Mesendoderm (in vitro differentiated cells): ENCODE measurements at regions not wholly inside any gene's neighbourhood (a gene's known extent, or its start where the extent isn't known, plus 50 kb on each side); places are given as distances from the start of the nearest gene placed in this dataset.

Source experiments
- DNase-seq: peaks from one replicate; pipeline ENCODE4 v3.0.0; 2013
- H2AK5ac ChIP-seq: 2 replicates; pipeline ENCODE4 v1.6.1; 2013; ENCODE audit warnings: low read length, inconsistent platforms
- H2BK120ac ChIP-seq: 2 replicates; pipeline ENCODE4 v1.6.1; 2013; ENCODE audit warnings: low read depth, mild to moderate bottlenecking, low read length, moderate library complexity, mixed read lengths
- H2BK15ac ChIP-seq: replicated peaks from 2 replicates; pipeline ENCODE4 v1.6.1; 2013; ENCODE audit warnings: low read depth, mild to moderate bottlenecking, moderate library complexity
- H2BK5ac ChIP-seq: 2 replicates; pipeline ENCODE4 v1.6.1; 2013; ENCODE audit warnings: low read length, inconsistent platforms
- H3K18ac ChIP-seq: 2 replicates; pipeline ENCODE4 v1.6.1; 2013; ENCODE audit warnings: mild to moderate bottlenecking, low read length, mixed read lengths
- H3K23ac ChIP-seq: one replicate; pipeline ENCODE4 v1.6.1; 2013; ENCODE audit warnings: low read length
- H3K27ac ChIP-seq: 2 replicates; pipeline ENCODE4 v1.5.1; 2013; ENCODE audit warnings: low read depth, mild to moderate bottlenecking, inconsistent platforms, low read length, moderate library complexity
- H3K27me3 ChIP-seq: 2 replicates; pipeline ENCODE4 v1.6.1; 2013; ENCODE audit warnings: low read length, control low read depth, mild to moderate bottlenecking, inconsistent platforms; ENCODE audit not compliant: insufficient read depth, poor library complexity
- H3K36me3 ChIP-seq: 2 replicates; pipeline ENCODE4 v1.6.1; 2013; ENCODE audit warnings: low read length, inconsistent platforms; ENCODE audit not compliant: control insufficient read depth, insufficient read depth
- H3K4ac ChIP-seq: one replicate; pipeline ENCODE4 v1.6.1; 2013; ENCODE audit warnings: low read depth, mild to moderate bottlenecking, low read length, moderate library complexity
- H3K4me1 ChIP-seq: 2 replicates; pipeline ENCODE4 v1.6.1; 2013; ENCODE audit warnings: low read depth, low read length, inconsistent platforms; ENCODE audit not compliant: control insufficient read depth
- H3K4me2 ChIP-seq: 2 replicates; pipeline ENCODE4 v1.6.1; 2013; ENCODE audit warnings: low read length
- H3K4me3 ChIP-seq: 2 replicates; pipeline ENCODE4 v1.5.1; 2013; ENCODE audit warnings: mild to moderate bottlenecking, low read length
- H3K56ac ChIP-seq: one replicate; pipeline ENCODE4 v1.6.1; 2013; ENCODE audit warnings: low read length
- H3K79me1 ChIP-seq: 2 replicates; pipeline ENCODE4 v1.6.1; 2013; ENCODE audit warnings: low read length, inconsistent platforms
- H3K79me2 ChIP-seq: 2 replicates; pipeline ENCODE4 v1.6.1; 2013; ENCODE audit warnings: mild to moderate bottlenecking, low read length; ENCODE audit not compliant: control insufficient read depth, insufficient read depth
- H3K9ac ChIP-seq: 2 replicates; pipeline ENCODE4 v1.6.1; 2013; ENCODE audit warnings: low read length, inconsistent platforms
- H4K5ac ChIP-seq: one replicate; pipeline ENCODE4 v1.6.1; 2013; ENCODE audit warnings: low read length
- H4K8ac ChIP-seq: one replicate; pipeline ENCODE4 v1.6.1; 2013; ENCODE audit warnings: low read depth, mild to moderate bottlenecking, control low read depth, low read length, moderate library complexity
- WGBS: extraction: QIAGEN DNeasy Blood & Tissue Kit; methylation state at CpG from one replicate; pipeline ENCODE4 v1.1.7; 2013; ENCODE audit warnings: low lambda C conversion rate, missing lambda C conversion rate; ENCODE audit not compliant: insufficient coverage; ENCODE audit errors: extremely low coverage; 5-methylcytosine and 5-hydroxymethylcytosine counted together

DNA sequence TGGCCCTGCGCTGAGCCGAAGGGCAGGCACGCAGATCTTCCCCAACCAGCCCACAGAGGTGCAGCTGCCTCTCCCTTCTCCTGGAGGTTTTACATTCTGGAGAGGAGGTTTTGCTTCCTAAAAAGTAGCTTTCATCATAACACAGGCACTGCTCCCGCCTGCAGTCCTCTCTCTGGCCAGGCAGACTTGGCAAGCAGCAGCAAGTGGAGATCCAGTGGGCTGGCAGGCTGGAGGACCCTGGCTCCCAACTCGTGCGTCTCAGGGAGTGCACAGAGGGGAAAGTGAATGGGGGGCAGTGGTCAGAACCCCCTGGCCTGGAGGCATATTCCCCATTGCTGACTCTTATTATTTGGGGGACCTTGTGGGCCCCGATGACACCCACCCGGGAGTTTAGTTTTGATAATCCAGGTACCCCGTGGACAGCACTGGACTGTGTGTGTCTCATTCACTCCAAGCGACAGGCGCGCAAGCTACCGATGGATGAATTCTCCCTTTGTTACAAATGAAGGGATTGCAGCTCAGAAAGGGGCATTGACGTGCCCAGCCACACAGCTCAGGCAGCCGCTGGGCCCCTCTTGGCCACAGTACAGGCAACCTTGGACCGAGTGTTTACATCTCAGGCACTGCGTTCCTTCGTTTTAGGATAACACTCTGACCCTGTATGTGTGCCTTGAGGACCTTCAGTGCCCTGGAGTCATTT, 1223.9 kb downstream of the BRD1 start:
- WGBS: no CpG with 5 or more reads among the region's 18 CpGs

DNA sequence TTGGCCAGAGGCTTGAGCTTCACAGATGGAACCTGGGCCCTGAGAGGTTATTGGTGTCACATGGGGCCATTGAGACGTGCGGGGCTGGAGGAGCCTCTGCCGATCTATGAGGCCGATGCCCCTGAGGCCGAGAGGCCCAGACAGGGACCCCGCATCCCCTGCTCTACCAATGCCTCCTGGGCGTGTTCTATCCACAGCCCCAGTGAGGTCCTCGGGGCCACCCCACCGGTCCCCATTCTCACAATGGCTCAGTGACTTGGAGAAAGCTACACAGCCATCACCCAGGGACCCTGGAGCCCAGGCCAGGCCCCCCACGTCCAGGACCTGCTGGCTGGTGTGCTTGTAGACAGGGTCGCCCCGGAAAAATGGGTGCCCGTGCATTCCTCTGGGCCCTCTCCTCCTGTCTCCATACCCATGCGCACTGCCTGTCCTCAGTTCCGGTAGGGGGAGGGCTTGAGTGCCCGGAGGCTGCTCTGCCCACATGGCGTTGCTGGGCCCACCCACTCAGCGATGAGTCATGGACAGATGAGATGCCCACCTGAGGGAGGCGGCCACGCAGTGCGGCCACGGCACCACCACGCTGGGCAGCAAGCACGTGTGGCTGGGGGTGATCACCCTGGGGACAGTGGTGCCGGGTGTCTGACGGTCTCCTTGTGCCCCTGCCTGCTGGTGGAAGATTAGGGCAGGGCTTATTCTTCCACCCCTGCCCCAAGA, 1224.7 kb downstream of the BRD1 start:
- Histone ChIP-seq H3K79me1 (peaks cover 11% of the 10 kb centered on the region), H3K79me2 (peaks cover 5% of the 10 kb centered on the region), H3K27ac (no peak overlapping the region), H2BK120ac (no peak overlapping the region), H3K4ac (no peak overlapping the region), H3K4me2 (no peak overlapping the region), H3K23ac (no peak overlapping the region), H2BK5ac (no peak overlapping the region), H4K5ac (no peak overlapping the region), H3K18ac (no peak overlapping the region), H2BK15ac (no peak overlapping the region), H3K4me1 (no peaks in the 10 kb centered on the region), H2AK5ac (no peak overlapping the region), H3K36me3 (no peaks in the 10 kb centered on the region), H3K56ac (no peak overlapping the region), H3K9ac (no peak overlapping the region), H3K27me3 (no peaks in the 10 kb centered on the region), H4K8ac (no peak overlapping the region), H3K4me3 (no peak overlapping the region)
- DNase-seq: no peak
- no CpG with 5 or more reads among the region's 26 CpGs for WGBS

More for the DNA sequence above, 1223.9 kb downstream of the BRD1 start:
- Histone ChIP-seq H3K79me1 (peaks cover 11% of the 10 kb centered on the region), H3K27me3 (no peaks in the 10 kb centered on the region), H3K4me3 (no peak overlapping the region), H3K4me1 (no peaks in the 10 kb centered on the region), H3K56ac (no peak overlapping the region), H3K4me2 (no peak overlapping the region), H3K27ac (no peak overlapping the region), H3K79me2 (peaks cover 5% of the 10 kb centered on the region), H2BK5ac (no peak overlapping the region), H2AK5ac (no peak overlapping the region), H2BK15ac (no peak overlapping the region), H3K9ac (no peak overlapping the region), H3K18ac (no peak overlapping the region), H3K4ac (no peak overlapping the region), H3K23ac (no peak overlapping the region), H4K5ac (no peak overlapping the region), H4K8ac (no peak overlapping the region), H3K36me3 (no peaks in the 10 kb centered on the region), H2BK120ac (no peak overlapping the region)
- no peak for DNase-seq

DNA sequence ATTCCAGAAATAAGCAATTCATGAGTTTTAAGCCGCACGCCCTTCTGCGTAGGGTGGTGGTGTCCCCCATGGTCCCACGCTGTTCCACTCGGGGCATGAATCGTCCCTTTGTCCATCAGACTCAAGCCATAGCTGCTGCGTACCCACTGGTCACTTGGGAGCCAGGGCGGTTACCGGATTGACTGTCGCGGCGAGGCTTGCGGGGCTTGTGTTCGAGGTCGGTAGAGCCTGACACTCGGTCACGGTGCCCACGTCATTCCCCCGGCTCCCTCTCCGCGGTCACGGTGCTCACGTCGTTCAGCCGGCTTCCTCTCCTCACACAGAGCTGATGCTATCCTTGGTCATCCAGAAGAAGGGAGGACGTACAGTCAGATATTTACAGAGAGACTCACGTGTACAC, 1227.0 kb downstream of the BRD1 start:
- Histone ChIP-seq H3K36me3 (no peaks in the 10 kb centered on the region), H3K56ac (no peak overlapping the region), H4K5ac (no peak overlapping the region), H3K27ac (no peak overlapping the region), H2BK120ac (no peak overlapping the region), H4K8ac (no peak overlapping the region), H3K9ac (no peak overlapping the region), H3K4ac (no peak overlapping the region), H3K79me1 (peaks cover 9% of the 10 kb centered on the region), H3K27me3 (no peaks in the 10 kb centered on the region), H3K79me2 (peaks cover 5% of the 10 kb centered on the region), H3K18ac (no peak overlapping the region), H3K4me1 (no peaks in the 10 kb centered on the region), H2AK5ac (no peak overlapping the region), H3K23ac (no peak overlapping the region), H3K4me2 (no peak overlapping the region), H2BK15ac (no peak overlapping the region), H2BK5ac (no peak overlapping the region), H3K4me3 (no peak overlapping the region)
- WGBS: no CpG with 5 or more reads among the region's 27 CpGs
- no peak for DNase-seq

DNA sequence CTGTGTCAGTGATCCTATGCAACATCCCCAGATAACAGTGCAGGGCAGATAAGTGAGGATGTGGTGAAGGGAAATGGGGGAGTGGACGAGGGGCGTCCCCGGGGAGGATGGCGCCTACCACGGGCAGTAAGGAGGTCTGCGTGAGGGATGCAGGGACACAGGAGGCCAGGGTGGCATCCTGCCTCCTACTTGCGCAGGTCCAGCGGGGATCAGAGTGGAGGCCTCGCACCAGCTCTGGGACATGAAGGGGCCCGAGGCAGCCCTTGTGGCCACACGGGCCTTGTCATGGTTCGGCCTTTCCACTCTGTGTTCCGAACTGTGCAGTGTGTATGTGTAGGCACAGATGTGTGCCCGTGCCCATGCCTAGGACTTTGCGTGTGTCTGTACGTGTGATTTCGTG, 1227.5 kb downstream of the BRD1 start:
- no peak overlapping the region for H3K56ac ChIP-seq
- H3K23ac ChIP-seq: no peak overlapping the region
- H3K79me2 ChIP-seq: peaks cover 5% of the 10 kb centered on the region
- H3K27ac ChIP-seq: no peak overlapping the region
- DNase-seq: no peak
- H3K4me2 ChIP-seq: no peak overlapping the region
- no peak overlapping the region for H2BK120ac ChIP-seq
- no peak overlapping the region for H4K5ac ChIP-seq
- no CpG with 5 or more reads among the region's 17 CpGs for WGBS
- H3K4ac ChIP-seq: no peak overlapping the region
- peaks cover 7% of the 10 kb centered on the region for H3K79me1 ChIP-seq
- H2BK5ac ChIP-seq: no peak overlapping the region
- no peaks in the 10 kb centered on the region for H3K4me1 ChIP-seq
- H3K27me3 ChIP-seq: no peaks in the 10 kb centered on the region
- H4K8ac ChIP-seq: no peak overlapping the region
- H3K18ac ChIP-seq: no peak overlapping the region
- H3K9ac ChIP-seq: no peak overlapping the region
- no peaks in the 10 kb centered on the region for H3K36me3 ChIP-seq
- H2BK15ac ChIP-seq: no peak overlapping the region
- H3K4me3 ChIP-seq: no peak overlapping the region
- no peak overlapping the region for H2AK5ac ChIP-seq

DNA sequence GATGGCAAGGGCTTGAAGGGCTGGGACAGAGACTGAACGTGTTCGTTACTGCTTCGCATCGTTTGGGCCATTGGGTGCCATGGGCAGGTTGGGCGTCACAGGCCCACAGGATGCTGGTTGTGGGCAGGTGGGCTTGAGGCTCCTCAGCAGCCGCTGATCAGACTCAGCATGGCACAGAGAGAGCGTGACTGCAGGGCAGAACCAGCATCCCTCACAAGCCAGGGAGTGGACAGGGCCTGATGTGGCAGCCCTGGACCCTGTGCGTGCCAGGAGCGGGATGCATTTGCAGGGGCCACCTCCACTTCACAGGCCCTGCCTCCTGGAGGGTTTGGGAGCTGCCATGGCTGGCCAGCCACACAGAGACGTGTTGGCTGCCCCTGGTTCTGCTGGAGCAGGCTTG, 1228.3 kb downstream of the BRD1 start:
- Histone ChIP-seq H3K79me2 (no peaks in the 10 kb centered on the region), H3K4me3 (no peak overlapping the region), H2BK5ac (no peak overlapping the region), H3K56ac (no peak overlapping the region), H4K5ac (no peak overlapping the region), H4K8ac (no peak overlapping the region), H3K9ac (no peak overlapping the region), H3K79me1 (peaks cover 2% of the 10 kb centered on the region), H3K23ac (no peak overlapping the region), H3K27ac (no peak overlapping the region), H3K27me3 (no peaks in the 10 kb centered on the region), H2BK15ac (no peak overlapping the region), H3K18ac (no peak overlapping the region), H3K4me2 (no peak overlapping the region), H3K36me3 (no peaks in the 10 kb centered on the region), H2BK120ac (no peak overlapping the region), H2AK5ac (no peak overlapping the region), H3K4me1 (no peaks in the 10 kb centered on the region), H3K4ac (no peak overlapping the region)
- DNase-seq: no peak
- no CpG with 5 or more reads among the region's 10 CpGs for whole genome bisulfite sequencing
